IMR-90 (cell line): ENCODE measurements at regions not wholly inside any gene's neighbourhood (a gene's known extent, or its start where the extent isn't known, plus 50 kb on each side); places are given as distances from the start of the nearest gene placed in this dataset.

Experiments used
- ATAC-seq: fragments of 200-7000 bp; cut with Tn5 transposase; 2 replicates; pipeline ENCODE4 v1.9.1; 2020; ENCODE audit warnings: low read depth, mild to moderate bottlenecking, moderate library complexity
- BruUV-seq: library from RNA; stranded (reverse); fragments of 400-500 nt; replicated peaks from 2 replicates; lab custom pipeline; 2021; lab: Mats Ljungman, UMichigan
- CTCF ChIA-PET: fragments of 300-600 bp; formaldehyde crosslinking; extraction: SDS; loops from one replicate; lab custom pipeline; 2021; ENCODE audit warnings: antibody characterized with exemption; lab: Yijun Ruan, JAX
- POLR2A ChIA-PET: fragments of 300-600 bp; sonication (Branson Sonifier 250); formaldehyde crosslinking; loops from one replicate; lab custom pipeline; 2022; ENCODE audit warnings: antibody characterized with exemption; ENCODE audit not compliant: unreplicated experiment; lab: Charles Lee
- DNase-seq: peaks from one replicate; pipeline ENCODE4 v3.0.0; 2013
- H2AFZ ChIP-seq: replicated peaks from 2 replicates; pipeline ENCODE3; 2013; ENCODE audit warnings: low read length, mild to moderate bottlenecking; ENCODE audit not compliant: poor library complexity
- H2AK5ac ChIP-seq: 2 replicates; pipeline ENCODE4 v1.6.1; 2013; ENCODE audit warnings: low read depth, low read length, inconsistent platforms
- H2AK9ac ChIP-seq: replicated peaks from 2 replicates; pipeline ENCODE3; 2013; ENCODE audit warnings: mild to moderate bottlenecking, low read depth, low read length, moderate library complexity; ENCODE audit not compliant: poor library complexity
- H2BK120ac ChIP-seq: 2 replicates; pipeline ENCODE4 v1.6.1; 2013; ENCODE audit warnings: low read depth, low read length, inconsistent platforms
- H2BK15ac ChIP-seq: 3 replicates; pipeline ENCODE4 v1.6.1; 2013; ENCODE audit warnings: low read depth, low read length, inconsistent platforms
- H2BK20ac ChIP-seq: 2 replicates; pipeline ENCODE4 v1.6.1; 2013; ENCODE audit warnings: low read depth, mild to moderate bottlenecking, inconsistent platforms, low read length, moderate library complexity
- H2BK5ac ChIP-seq: 2 replicates; pipeline ENCODE4 v1.6.1; 2013; ENCODE audit warnings: mild to moderate bottlenecking, low read depth, low read length, inconsistent platforms; ENCODE audit not compliant: poor library complexity, severe bottlenecking
- H3K14ac ChIP-seq: replicated peaks from 2 replicates; pipeline ENCODE4 v1.6.1; 2013; ENCODE audit warnings: low read depth, low read length, inconsistent platforms
- H3K18ac ChIP-seq: 2 replicates; pipeline ENCODE4 v1.6.1; 2013; ENCODE audit warnings: low read depth, low read length, control low read depth
- H3K23ac ChIP-seq: 2 replicates; pipeline ENCODE4 v1.6.1; 2013; ENCODE audit warnings: low read depth, low read length, inconsistent platforms
- H3K27ac ChIP-seq: 2 replicates; pipeline ENCODE4 v1.5.1; 2013; ENCODE audit warnings: mild to moderate bottlenecking, control low read depth, low read length; ENCODE audit not compliant: insufficient read depth
- H3K27me3 ChIP-seq: 2 replicates; pipeline ENCODE4 v1.6.1; 2013; ENCODE audit warnings: low read length; ENCODE audit not compliant: control insufficient read depth, insufficient read depth
- H3K36me3 ChIP-seq: 2 replicates; pipeline ENCODE4 v1.6.1; 2013; ENCODE audit warnings: low read length, mixed read lengths; ENCODE audit not compliant: control insufficient read depth, insufficient read depth
- H3K4ac ChIP-seq: 2 replicates; pipeline ENCODE4 v1.6.1; 2013; ENCODE audit warnings: low read depth, low read length, inconsistent platforms
- H3K4me1 ChIP-seq: 2 replicates; pipeline ENCODE4 v1.6.1; 2013; ENCODE audit warnings: low read length, mixed read lengths; ENCODE audit not compliant: control insufficient read depth, insufficient read depth
- H3K4me2 ChIP-seq: 2 replicates; pipeline ENCODE4 v1.6.1; 2013; ENCODE audit warnings: low read depth, mild to moderate bottlenecking, control low read depth, low read length, moderate library complexity
- H3K4me3 ChIP-seq: 2 replicates; pipeline ENCODE4 v1.5.1; 2013; ENCODE audit warnings: low read depth, mild to moderate bottlenecking, control low read depth, low read length, moderate library complexity; ENCODE audit not compliant: insufficient read depth
- H3K56ac ChIP-seq: 2 replicates; pipeline ENCODE4 v1.6.1; 2013; ENCODE audit warnings: low read length, inconsistent platforms; ENCODE audit not compliant: insufficient read depth; ENCODE audit errors: extremely low read depth
- H3K79me1 ChIP-seq, 2 experiments: 2 replicates each; pipeline ENCODE4 v1.6.1; 2013; ENCODE audit warnings: low read length in 2 of 2, inconsistent platforms in 1 of 2, low read depth in 1 of 2
- H3K9ac ChIP-seq: 2 replicates; pipeline ENCODE4 v1.6.1; 2013; ENCODE audit warnings: low read depth, low read length, control low read depth
- H3K9me1 ChIP-seq: 2 replicates; pipeline ENCODE4 v1.6.1; 2013; ENCODE audit warnings: low read length, inconsistent platforms; ENCODE audit not compliant: insufficient read depth
- H3K9me3 ChIP-seq: 2 replicates; pipeline ENCODE4 v1.6.1; 2013; ENCODE audit warnings: low read length; ENCODE audit not compliant: control insufficient read depth, insufficient read depth
- H4K20me1 ChIP-seq: 2 replicates; pipeline ENCODE4 v1.6.1; 2013; ENCODE audit warnings: low read length, inconsistent platforms; ENCODE audit not compliant: insufficient read depth
- H4K5ac ChIP-seq: 2 replicates; pipeline ENCODE4 v1.6.1; 2013; ENCODE audit warnings: mild to moderate bottlenecking, low read depth, low read length, control low read depth
- H4K8ac ChIP-seq, 2 experiments: 2 replicates each; pipeline ENCODE4 v1.6.1; 2013; ENCODE audit warnings: low read depth in 2 of 2, low read length in 2 of 2, control low read depth in 1 of 2, inconsistent platforms in 1 of 2
- H4K91ac ChIP-seq: 2 replicates; pipeline ENCODE4 v1.6.1; 2013; ENCODE audit warnings: low read depth, low read length, inconsistent platforms; ENCODE audit not compliant: insufficient read depth
- BHLHE40 ChIP-seq: fragments of 150-350 bp; IDR thresholded peaks from 2 replicates; pipeline ENCODE4 v1.6.1; 2016; ENCODE audit warnings: mild to moderate bottlenecking, low read depth, low read length
- CEBPB ChIP-seq: IDR thresholded peaks from 2 replicates; pipeline ENCODE4 v1.6.1; 2012; ENCODE audit warnings: low read depth, low read length, improper control_type of control experiment
- CHD1 ChIP-seq: IDR thresholded peaks from 2 replicates; pipeline ENCODE4 v1.6.1; 2012; ENCODE audit warnings: low read depth, low read length, improper control_type of control experiment
- CTCF ChIP-seq: conservative IDR thresholded peaks from 2 replicates; pipeline ENCODE4 v1.5.1; 2012; ENCODE audit warnings: mild to moderate bottlenecking, low read depth, low read length, improper control_type of control experiment
- ELK1 ChIP-seq: fragments of 150-350 bp; IDR thresholded peaks from 2 replicates; pipeline ENCODE4 v1.6.1; 2016; ENCODE audit warnings: low read depth, mild to moderate bottlenecking, low read length, moderate library complexity, borderline replicate concordance
- FOS ChIP-seq: fragments of 150-350 bp; IDR thresholded peaks from 2 replicates; pipeline ENCODE4 v1.6.1; 2016; ENCODE audit warnings: low read depth, low read length
- MAFK ChIP-seq: IDR thresholded peaks from 2 replicates; pipeline ENCODE4 v1.6.1; 2012; ENCODE audit warnings: low read depth, low read length, improper control_type of control experiment
- MAZ ChIP-seq: IDR thresholded peaks from 2 replicates; pipeline ENCODE4 v1.6.1; 2012; ENCODE audit warnings: low read depth, mild to moderate bottlenecking, low read length, improper control_type of control experiment, moderate library complexity, borderline replicate concordance
- MXI1 ChIP-seq: IDR thresholded peaks from 2 replicates; pipeline ENCODE4 v1.6.1; 2012; ENCODE audit warnings: low read depth, mild to moderate bottlenecking, low read length, moderate library complexity, borderline replicate concordance
- NFE2L2 ChIP-seq: fragments of 150-350 bp; IDR thresholded peaks from 2 replicates; pipeline ENCODE4 v1.6.1; 2016; ENCODE audit warnings: low read depth, mild to moderate bottlenecking, low read length
- POLR2A ChIP-seq: IDR thresholded peaks from 2 replicates; pipeline ENCODE4 v1.6.1; 2012; ENCODE audit warnings: mild to moderate bottlenecking, low read depth, low read length
- RAD21 ChIP-seq: IDR thresholded peaks from 2 replicates; pipeline ENCODE4 v1.6.1; 2012; ENCODE audit warnings: low read length, improper control_type of control experiment
- RCOR1 ChIP-seq: IDR thresholded peaks from 2 replicates; pipeline ENCODE4 v1.6.1; 2012; ENCODE audit warnings: mild to moderate bottlenecking, low read length, improper control_type of control experiment; ENCODE audit not compliant: insufficient replicate concordance
- RFX5 ChIP-seq: IDR thresholded peaks from 2 replicates; pipeline ENCODE4 v1.8.0; 2012; ENCODE audit warnings: low read depth, mild to moderate bottlenecking, low read length, moderate library complexity
- SMC3 ChIP-seq: fragments of 150-350 bp; IDR thresholded peaks from 2 replicates; pipeline ENCODE4 v1.6.1; 2016; ENCODE audit warnings: low read depth, mild to moderate bottlenecking, antibody characterized with exemption, low read length, moderate library complexity
- USF2 ChIP-seq: fragments of 150-350 bp; IDR thresholded peaks from 2 replicates; pipeline ENCODE4 v1.6.1; 2017; ENCODE audit warnings: mild to moderate bottlenecking, antibody characterized with exemption, low read length, low read depth
- WGBS, 2 experiments: methylation state at CpG; one replicate each; pipeline versions ENCODE4 v1.1.5 to v1.1.7; 2013; ENCODE audit warnings: missing lambda C conversion rate in 2 of 2; ENCODE audit not compliant: insufficient read length in 1 of 2; ENCODE audit errors: extremely low coverage in 2 of 2; 5-methylcytosine and 5-hydroxymethylcytosine counted together
- dilution Hi-C: fragments of 300-500 bp; cut with HindIII; formaldehyde crosslinking; loops from one replicate; pipeline ENCODE4 v1.14.3; 2018; ENCODE audit warnings: low sequenced_read_pairs; ENCODE audit not compliant: unreplicated experiment
- in situ Hi-C: fragments of 300-500 bp; cut with MboI; formaldehyde crosslinking; loops from 3 replicates; pipeline ENCODE4 v1.14.3; 2019; ENCODE audit warnings: low sequenced_read_pairs, inconsistent platforms, mixed read lengths
- intact Hi-C: fragments of 100-400 bp; cut with micrococcal nuclease; formaldehyde crosslinking; loops from 2 replicates; pipeline ENCODE4 v1.10.0; 2022

- dilution Hi-C loops (no loop called here), in situ Hi-C loops (no loop called here), intact Hi-C loops (no loop called here)
- H3K9me3 ChIP-seq = no peaks in the 10 kb centered on the region
- no peak overlapping the region for H3K4me3 ChIP-seq
- H2AK9ac ChIP-seq = no peak overlapping the region
- no peaks in the 10 kb centered on the region for H3K4me1 ChIP-seq
- H3K23ac ChIP-seq = no peak overlapping the region
- BruUV-seq = no TSS peak
- H3K4me2 ChIP-seq = no peak overlapping the region
- no peaks in the 10 kb centered on the region for H3K79me1 ChIP-seq
- H4K5ac ChIP-seq = no peak overlapping the region
- ChIA-PET CTCF (no interaction called here), POLR2A (no interaction called here)
- H4K8ac ChIP-seq = no peak overlapping the region
- ATAC-seq (no peak), DNase-seq (no peak)
- TF ChIP-seq NFE2L2 = no peak
- no peak for TF ChIP-seq FOS
- no peak for TF ChIP-seq BHLHE40
- TF ChIP-seq CEBPB = no peak
- TF ChIP-seq MAZ = no peak
- no peak for TF ChIP-seq MXI1
- no peak for TF ChIP-seq CTCF
- no peak for TF ChIP-seq RFX5
- TF ChIP-seq RAD21 = no peak
- TF ChIP-seq SMC3 = no peak
- no peak for TF ChIP-seq RCOR1
- TF ChIP-seq ELK1 = no peak
- no peak for TF ChIP-seq MAFK
- TF ChIP-seq USF2 = no peak
- no peak for TF ChIP-seq POLR2A
- TF ChIP-seq CHD1 = no peak
- no peak overlapping the region for H2BK15ac ChIP-seq
- H4K20me1 ChIP-seq = no peaks in the 10 kb centered on the region
- no peak overlapping the region for H2BK20ac ChIP-seq
- H2BK5ac ChIP-seq = no peak overlapping the region
- no peak overlapping the region for H4K91ac ChIP-seq
- no peak overlapping the region; the same call in 1 of the 2 replicates for H3K56ac ChIP-seq
- WGBS, 2 experiments = no CpG with 5 or more reads among the region's 1 CpG
- no peak overlapping the region for H3K18ac ChIP-seq
- H2AK5ac ChIP-seq = no peak overlapping the region
- H3K36me3 ChIP-seq = no peaks in the 10 kb centered on the region
- H3K27me3 ChIP-seq = no peaks in the 10 kb centered on the region
- H3K9me1 ChIP-seq = no peaks in the 10 kb centered on the region
- H2AFZ ChIP-seq = no peak overlapping the region
- no peak overlapping the region for H3K27ac ChIP-seq
- H3K14ac ChIP-seq = no peak overlapping the region
- no peak overlapping the region for H3K4ac ChIP-seq
- no peak overlapping the region for H2BK120ac ChIP-seq
- H3K9ac ChIP-seq = no peak overlapping the region
Measured at GRCh38 chr2:75765798-75766197, 55.1 kb upstream of the GCFC2 start.
